Left ventricle myocardium inferior (tissue), 1 donor: ENCODE measurements at regions not wholly inside any gene's neighbourhood (a gene's known extent, or its start where the extent isn't known, plus 50 kb on each side); places are given as distances from the start of the nearest gene placed in this dataset.

ENCODE experiments used
- DNase-seq: peaks from one replicate; pipeline ENCODE4 v3.0.0-alpha.2; 2020
- H3K27ac ChIP-seq: fragments of 200-600 bp; replicated peaks from 2 replicates; pipeline ENCODE4 v1.8.0; 2021
- H3K27me3 ChIP-seq: fragments of 200-600 bp; 2 replicates; pipeline ENCODE4 v1.8.0; 2021; ENCODE audit warnings: low read depth
- H3K36me3 ChIP-seq: fragments of 200-600 bp; 2 replicates; pipeline ENCODE4 v1.8.0; 2021
- H3K4me1 ChIP-seq: fragments of 200-600 bp; 2 replicates; pipeline ENCODE4 v1.8.0; 2021
- H3K4me3 ChIP-seq: fragments of 200-600 bp; 2 replicates; pipeline ENCODE4 v1.8.0; 2021; ENCODE audit warnings: mild to moderate bottlenecking, moderate library complexity
- H3K9me3 ChIP-seq: fragments of 200-600 bp; replicated peaks from 2 replicates; pipeline ENCODE4 v1.8.0; 2021
- intact Hi-C: fragments of 100-400 bp; cut with micrococcal nuclease; formaldehyde crosslinking; loops from one replicate; pipeline ENCODE4 v1.11.0; 2022
- TF ChIP-seq, protein P1 (sequence below): fragments of 200-600 bp; IDR thresholded peaks from 2 replicates; pipeline ENCODE4 v1.8.0; 2021; ENCODE audit warnings: antibody characterized with exemption, mild to moderate bottlenecking, borderline replicate concordance
- donor health status: DM: no; HTN: yes; CAD: no; lungs with severe emphysema.

- Histone ChIP-seq H3K36me3 (no peaks in the 10 kb centered on the region), H3K4me1 (peaks cover 28% of the 10 kb centered on the region), H3K27ac (no peak overlapping the region), H3K4me3 (peak overlapping the region; percentile 73), H3K9me3 (no peaks in the 10 kb centered on the region), H3K27me3 (peaks cover 99% of the 10 kb centered on the region)
- TF ChIP-seq, protein P1, sequence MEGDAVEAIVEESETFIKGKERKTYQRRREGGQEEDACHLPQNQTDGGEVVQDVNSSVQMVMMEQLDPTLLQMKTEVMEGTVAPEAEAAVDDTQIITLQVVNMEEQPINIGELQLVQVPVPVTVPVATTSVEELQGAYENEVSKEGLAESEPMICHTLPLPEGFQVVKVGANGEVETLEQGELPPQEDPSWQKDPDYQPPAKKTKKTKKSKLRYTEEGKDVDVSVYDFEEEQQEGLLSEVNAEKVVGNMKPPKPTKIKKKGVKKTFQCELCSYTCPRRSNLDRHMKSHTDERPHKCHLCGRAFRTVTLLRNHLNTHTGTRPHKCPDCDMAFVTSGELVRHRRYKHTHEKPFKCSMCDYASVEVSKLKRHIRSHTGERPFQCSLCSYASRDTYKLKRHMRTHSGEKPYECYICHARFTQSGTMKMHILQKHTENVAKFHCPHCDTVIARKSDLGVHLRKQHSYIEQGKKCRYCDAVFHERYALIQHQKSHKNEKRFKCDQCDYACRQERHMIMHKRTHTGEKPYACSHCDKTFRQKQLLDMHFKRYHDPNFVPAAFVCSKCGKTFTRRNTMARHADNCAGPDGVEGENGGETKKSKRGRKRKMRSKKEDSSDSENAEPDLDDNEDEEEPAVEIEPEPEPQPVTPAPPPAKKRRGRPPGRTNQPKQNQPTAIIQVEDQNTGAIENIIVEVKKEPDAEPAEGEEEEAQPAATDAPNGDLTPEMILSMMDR = no peak
- intact Hi-C loops = no loop called here
- DNase-seq = no peak
These were observed 98.4 kb upstream of the TENM3 start for GRCh38 chr4:182144626-182145333.

DNA sequence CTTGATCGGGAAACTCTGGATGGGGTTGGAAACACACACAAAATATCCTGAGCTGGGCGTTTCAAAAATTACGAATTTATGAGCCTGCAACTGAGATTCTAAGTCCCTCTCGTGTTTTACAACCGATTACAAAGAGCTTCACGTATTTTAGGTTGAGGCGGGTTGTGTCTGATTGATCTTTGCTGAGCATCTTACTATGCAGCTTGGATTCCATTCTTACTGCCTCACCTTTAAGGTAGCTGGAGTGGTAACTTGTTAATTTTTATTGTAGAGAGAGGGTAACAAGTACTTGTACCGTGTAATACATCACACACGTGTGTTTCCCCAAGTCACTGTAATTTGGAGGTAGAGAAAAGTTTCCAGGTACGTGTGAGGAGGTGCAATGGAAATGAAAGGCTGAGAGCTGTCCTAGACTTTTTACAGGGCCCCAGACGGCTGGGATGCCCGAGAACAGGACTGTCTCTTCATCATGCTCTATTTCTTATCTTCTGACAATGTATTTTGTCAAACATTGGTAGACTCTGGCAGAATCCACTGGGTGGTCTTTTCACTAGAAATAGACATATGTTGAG, 97.8 kb upstream of the TENM3 start:
- peaks cover 98% of the 10 kb centered on the region for H3K27me3 ChIP-seq
- H3K4me3 ChIP-seq = peak overlapping the region; percentile 73
- no peak for DNase-seq
- no peak overlapping the region for H3K27ac ChIP-seq
- peaks cover 28% of the 10 kb centered on the region for H3K4me1 ChIP-seq
- H3K9me3 ChIP-seq = no peaks in the 10 kb centered on the region
- no peaks in the 10 kb centered on the region for H3K36me3 ChIP-seq
- intact Hi-C loops = no loop called here
- TF ChIP-seq, protein P1 = no peak

DNA sequence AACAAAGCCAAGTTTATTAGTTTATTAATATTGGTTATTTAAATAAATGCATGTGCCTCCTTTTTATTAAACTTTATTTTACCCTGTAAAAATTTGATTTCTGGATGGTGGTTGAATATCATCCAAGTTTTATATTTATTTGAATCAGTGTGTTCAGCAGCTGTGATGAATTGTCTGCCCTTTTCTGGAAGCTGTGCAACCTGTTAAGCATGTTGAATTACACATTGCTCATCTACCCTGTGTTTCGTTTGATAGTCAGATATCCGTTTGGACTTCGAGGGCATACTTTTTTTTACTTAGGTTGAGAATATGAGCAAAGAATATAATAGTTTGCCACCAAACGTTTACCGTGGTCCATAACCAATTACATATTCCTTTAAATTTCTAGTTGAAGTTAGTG, 95.8 kb upstream of the TENM3 start:
- intact Hi-C loops = no loop called here
- TF ChIP-seq, protein P1 = no peak
- Histone ChIP-seq H3K27me3 (peaks cover 98% of the 10 kb centered on the region), H3K4me3 (no peak overlapping the region), H3K27ac (no peak overlapping the region), H3K36me3 (no peaks in the 10 kb centered on the region), H3K4me1 (peaks cover 26% of the 10 kb centered on the region), H3K9me3 (no peaks in the 10 kb centered on the region)
- no peak for DNase-seq

GRCh38 chr4:182150645-182151044, 92.6 kb upstream of the TENM3 start:
- Histone ChIP-seq H3K27me3 (peaks cover 94% of the 10 kb centered on the region), H3K4me1 (no peaks in the 10 kb centered on the region), H3K27ac (no peak overlapping the region), H3K36me3 (no peaks in the 10 kb centered on the region), H3K9me3 (no peaks in the 10 kb centered on the region), H3K4me3 (no peak overlapping the region)
- TF ChIP-seq, protein P1 = no peak
- no peak for DNase-seq
- intact Hi-C loops = no loop called here

DNA sequence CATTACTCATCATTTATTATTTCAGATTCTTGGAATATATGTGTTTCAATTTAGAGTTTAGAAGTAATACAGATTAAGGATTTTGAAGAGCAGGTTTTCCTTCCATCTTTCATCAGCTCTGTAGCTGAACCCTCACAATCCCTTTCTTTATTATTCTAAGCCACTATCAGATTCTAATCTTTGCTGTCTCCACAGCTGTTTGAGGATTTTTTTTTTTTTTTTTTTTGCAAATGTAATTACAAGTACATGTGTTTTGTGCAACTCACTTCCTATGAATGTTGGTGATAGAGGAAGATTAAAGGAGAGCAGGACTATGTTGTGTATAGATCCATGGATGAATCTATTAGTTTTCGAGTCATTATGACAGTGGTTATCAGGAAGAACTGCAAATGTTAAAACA, 87.4 kb upstream of the TENM3 start:
- Histone ChIP-seq H3K9me3 (no peaks in the 10 kb centered on the region), H3K36me3 (no peaks in the 10 kb centered on the region), H3K4me1 (no peaks in the 10 kb centered on the region), H3K27ac (no peak overlapping the region), H3K27me3 (peaks cover 73% of the 10 kb centered on the region), H3K4me3 (no peak overlapping the region)
- intact Hi-C loops = no loop called here
- DNase-seq = no peak
- TF ChIP-seq, protein P1 = no peak
